ENCODE measurements at regions not wholly inside any gene's neighbourhood (a gene's known extent, or its start where the extent isn't known, plus 50 kb on each side); places are given as distances from the start of the nearest gene placed in this dataset.

- ChIA-PET CTCF (ENCODE audit: low intra/inter-chr PET ratio, low total read pairs) (no interaction called here), POLR2A (no interaction called here)
- no peaks in the 10 kb centered on the region; a peak in 1 of 5 replicates for H3K36me3 ChIP-seq (replicated peaks in 1 of 2; ENCODE audit: control insufficient read depth in 1 of 2, insufficient read depth in 2 of 2, low read length in 2 of 2)
- no peaks in the 10 kb centered on the region for H4K20me1 ChIP-seq (ENCODE audit: insufficient read depth, low read length)
- in situ Hi-C loops (cut with HindIII; ENCODE audit: extremely low pct_ligation_motif_present, low pct_unique_long_range_greater_than_20kb) = no loop called here
- no TSS peak for BruUV-seq (replicated peaks)
- WGBS (ENCODE audit: low lambda C conversion rate) = 42% methylated on average over 2 of the region's 2 CpGs
- TF ChIP-seq PLSCR1 (CRISPR knock-in tag; IDR thresholded peaks at IDR 0.05; ENCODE audit: borderline replicate concordance) (no peak), HNRNPH1 (optimal IDR thresholded peaks at IDR 0.05; ENCODE audit: low read depth, low read length) (no peak), ZNF572 (CRISPR knock-in tag; IDR thresholded peaks at IDR 0.05) (no peak), ZIK1 (CRISPR knock-in tag; IDR thresholded peaks at IDR 0.05; ENCODE audit: borderline replicate concordance, low read depth) (no peak), CSRNP1 (CRISPR knock-in tag; IDR thresholded peaks at IDR 0.05) (no peak), ZNF3 (CRISPR knock-in tag; IDR thresholded peaks at IDR 0.05) (no peak), ZNF737 (CRISPR knock-in tag; IDR thresholded peaks at IDR 0.05; ENCODE audit: borderline replicate concordance) (no peak), HHEX (CRISPR knock-in tag; IDR thresholded peaks at IDR 0.05) (no peak)
- TF ChIP-seq, protein P1, sequence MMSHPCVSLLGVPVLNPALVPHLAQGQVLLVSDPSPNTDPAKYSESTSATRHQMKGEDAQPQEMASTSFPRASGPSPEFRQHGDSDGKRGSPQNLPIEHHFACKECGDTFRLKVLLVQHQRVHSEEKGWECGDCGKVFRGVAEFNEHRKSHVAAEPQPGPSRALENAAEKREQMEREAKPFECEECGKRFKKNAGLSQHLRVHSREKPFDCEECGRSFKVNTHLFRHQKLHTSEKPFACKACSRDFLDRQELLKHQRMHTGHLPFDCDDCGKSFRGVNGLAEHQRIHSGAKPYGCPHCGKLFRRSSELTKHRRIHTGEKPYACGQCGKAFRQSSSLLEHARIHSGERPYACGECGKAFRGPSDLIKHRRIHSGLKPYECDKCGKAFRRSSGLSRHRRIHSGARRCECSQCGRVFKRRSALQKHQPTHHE (CRISPR knock-in tag; IDR thresholded peaks at IDR 0.05; ENCODE audit: borderline replicate concordance) = no peak
- ATAC-seq (no peak), FAIRE-seq (no peak), DNase-seq (ENCODE audit: low spot score) (no peak)
- no peak overlapping the region for H2AFZ ChIP-seq (ENCODE audit: low read length)
- H3K4me2 ChIP-seq (ENCODE audit: low read depth, low read length) = no peak overlapping the region
- no peak overlapping the region for H3K27ac ChIP-seq (ENCODE audit: extremely low read length, insufficient read depth, low read length)
- no peaks in the 10 kb centered on the region for H3K27me3 ChIP-seq (ENCODE audit: control insufficient read depth in 1 of 2, insufficient read depth in 2 of 2, low read length in 2 of 2)
- H3K4me1 ChIP-seq (ENCODE audit: insufficient read depth, low read length) = no peaks in the 10 kb centered on the region
- H3K4me3 ChIP-seq (replicated peaks in 1 of 3; ENCODE audit: insufficient read depth in 1 of 3, low read depth in 2 of 3, low read length in 3 of 3) = no peak overlapping the region
- H3K79me2 ChIP-seq (ENCODE audit: insufficient read depth, low read length) = no peaks in the 10 kb centered on the region
- no peak overlapping the region for H3K9ac ChIP-seq (ENCODE audit: insufficient read depth, low read depth, low read length)
- intact Hi-C loops (cut with micrococcal nuclease; ENCODE audit: unreplicated experiment) = no loop called here
- 0 out of 2 replicates have a peak, but pooled peaks cover 1% of the 10 kb centered on the region for H3K9me3 ChIP-seq (ENCODE audit: low read length)
Observed at GRCh38 chr11:116650052-116650451, 122.7 kb downstream of the BUD13 start.

Measured in HepG2 (cell line).